SK-N-SH (cell line): ENCODE measurements at regions not wholly inside any gene's neighbourhood (a gene's known extent, or its start where the extent isn't known, plus 50 kb on each side); places are given as distances from the start of the nearest gene placed in this dataset.

Source experiments
- CTCF ChIA-PET: fragments of 300-600, 350-600 bp; formaldehyde crosslinking; extraction: SDS; loops from one replicate; lab custom pipeline; 2021; lab: Yijun Ruan, JAX
- POLR2A ChIA-PET: fragments of 350-600 bp; sonication (Branson Sonifier 250); formaldehyde crosslinking; extraction: SDS; loops from one replicate; lab custom pipeline; 2020; ENCODE audit warnings: antibody characterized with exemption, inconsistent platforms; lab: Yijun Ruan, JAX
- DNase-seq: peaks from one replicate; pipeline ENCODE4 v3.0.0; 2012
- H2AFZ ChIP-seq: fragments of 200-600 bp; sonication (generic); 2 replicates; pipeline ENCODE4 v1.8.1; 2016; ENCODE audit warnings: antibody characterized with exemption, mild to moderate bottlenecking, low read depth
- H3F3A ChIP-seq: fragments of 200-600 bp; sonication (generic); replicated peaks from 2 replicates; pipeline ENCODE3; 2016; ENCODE audit warnings: antibody characterized with exemption, mild to moderate bottlenecking; ENCODE audit not compliant: insufficient read depth
- H3K27ac ChIP-seq, 2 experiments: fragments of 200-500 bp in 1 of 2; fragments of 200-600 bp in 1 of 2; sonication (Bioruptor generic) in 1 of 2; sonication (generic), shearing (Covaris generic) in 1 of 2; 2 replicates each; pipeline versions ENCODE4 v1.5.1 to v1.6.1; 2014 to 2016; ENCODE audit warnings: low read depth in 2 of 2, inconsistent platforms in 1 of 2, low read length in 1 of 2, mild to moderate bottlenecking in 1 of 2, mixed read lengths in 1 of 2
- H3K27me3 ChIP-seq: fragments of 200-600 bp; sonication (generic), shearing (Covaris generic); 2 replicates; pipeline ENCODE4 v1.6.1; 2016; ENCODE audit warnings: mixed run types; ENCODE audit not compliant: insufficient read depth
- H3K36me3 ChIP-seq, 2 experiments: fragments of 200-500 bp in 1 of 2; fragments of 200-600 bp in 1 of 2; sonication (Bioruptor generic) in 1 of 2; sonication (generic) in 1 of 2; replicated peaks in 1 of 2; 2 replicates each; pipeline versions ENCODE3 to v1.5.1; 2014 to 2016; ENCODE audit warnings: low read length in 1 of 2, mild to moderate bottlenecking in 1 of 2; ENCODE audit not compliant: insufficient read depth in 2 of 2, control insufficient read depth in 1 of 2
- H3K4me1 ChIP-seq, 2 experiments: fragments of 200-500 bp in 1 of 2; fragments of 200-600 bp in 1 of 2; sonication (Bioruptor generic) in 1 of 2; sonication (generic), shearing (Covaris generic) in 1 of 2; 2 replicates each; pipeline versions ENCODE4 v1.5.1 to v1.6.1; 2014 to 2016; ENCODE audit warnings: low read depth in 1 of 2, low read length in 1 of 2, mixed run types in 1 of 2; ENCODE audit not compliant: insufficient read depth in 2 of 2, control insufficient read depth in 1 of 2
- H3K4me2 ChIP-seq: fragments of 200-600 bp; sonication (generic), shearing (Covaris generic); 2 replicates; pipeline ENCODE4 v1.6.1; 2017; ENCODE audit warnings: mixed run types
- H3K4me3 ChIP-seq, 2 experiments: fragments of 200-500 bp in 1 of 2; fragments of 200-600 bp in 1 of 2; sonication (Bioruptor generic) in 1 of 2; sonication (generic), shearing (Covaris generic) in 1 of 2; 2 replicates each; pipeline versions ENCODE4 v1.5.1 to v1.8.1; 2014 to 2016; ENCODE audit warnings: low read depth in 2 of 2, inconsistent platforms in 1 of 2, low read length in 1 of 2, mild to moderate bottlenecking in 1 of 2, mixed read lengths in 1 of 2, moderate library complexity in 1 of 2
- H3K79me2 ChIP-seq: fragments of 200-600 bp; sonication (generic); 2 replicates; pipeline ENCODE4 v1.8.1; 2017; ENCODE audit warnings: mild to moderate bottlenecking; ENCODE audit not compliant: insufficient read depth
- H3K9ac ChIP-seq: fragments of 200-600 bp; sonication (generic); 2 replicates; pipeline ENCODE4 v1.6.1; 2017; ENCODE audit warnings: mixed run types
- H3K9me2 ChIP-seq: fragments of 200-600 bp; sonication (generic); 2 replicates; pipeline ENCODE4 v1.6.1; 2017; ENCODE audit warnings: mixed run types
- H3K9me3 ChIP-seq: fragments of 200-600 bp; sonication (generic); 2 replicates; pipeline ENCODE4 v1.6.1; 2017; ENCODE audit warnings: mixed run types, mild to moderate bottlenecking, moderate library complexity
- H4K20me1 ChIP-seq: fragments of 200-600 bp; sonication (generic); 2 replicates; pipeline ENCODE4 v1.6.1; 2017; ENCODE audit warnings: mild to moderate bottlenecking, mixed run types; ENCODE audit not compliant: insufficient read depth
- CHD2 ChIP-seq: fragments of 150-350 bp; IDR thresholded peaks from 2 replicates; pipeline ENCODE4 v1.6.1; 2018; ENCODE audit warnings: low read length; ENCODE audit not compliant: partially characterized antibody
- FOSL2 ChIP-seq: IDR thresholded peaks from 2 replicates; pipeline ENCODE4 v1.4.0; 2012; ENCODE audit warnings: low read depth, mild to moderate bottlenecking, moderate library complexity, borderline replicate concordance
- FOXJ3 ChIP-seq: sonication (generic); formaldehyde crosslinking; IDR thresholded peaks from 2 replicates; pipeline ENCODE4 v1.5.1; 2020; ENCODE audit warnings: mild to moderate bottlenecking, missing genetic modification reagents
- GABPA ChIP-seq: IDR thresholded peaks from 2 replicates; pipeline ENCODE4 v1.4.0; 2012; ENCODE audit warnings: low read depth, mild to moderate bottlenecking
- MXI1 ChIP-seq: IDR thresholded peaks from 2 replicates; pipeline ENCODE4 v1.6.1; 2012; ENCODE audit warnings: mild to moderate bottlenecking, low read depth, low read length, improper control_type of control experiment
- POLR2AphosphoS5 ChIP-seq: IDR thresholded peaks from 2 replicates; pipeline ENCODE4 v1.6.1; 2012; ENCODE audit warnings: low read depth, low read length
- RAD21 ChIP-seq: IDR thresholded peaks from 2 replicates; pipeline ENCODE4 v1.6.1; 2012; ENCODE audit warnings: mild to moderate bottlenecking, low read length
- RCOR1 ChIP-seq: fragments of 150-350 bp; IDR thresholded peaks from 2 replicates; pipeline ENCODE4 v1.6.1; 2017; ENCODE audit warnings: antibody characterized with exemption, low read length
- RFX5 ChIP-seq: IDR thresholded peaks from 2 replicates; pipeline ENCODE4 v1.6.1; 2012; ENCODE audit warnings: mild to moderate bottlenecking, improper control_type of control experiment, low read length
- RXRA ChIP-seq: IDR thresholded peaks from 2 replicates; pipeline ENCODE4 v1.4.0; 2012; ENCODE audit warnings: low read depth, mild to moderate bottlenecking, borderline replicate concordance
- SIN3A ChIP-seq: IDR thresholded peaks from 2 replicates; pipeline ENCODE4 v1.6.1; 2012; ENCODE audit warnings: low read depth, mild to moderate bottlenecking, low read length, moderate library complexity, borderline replicate concordance
- TAF1 ChIP-seq: IDR thresholded peaks from 2 replicates; pipeline ENCODE4 v1.6.1; 2012; ENCODE audit warnings: low read depth, mild to moderate bottlenecking, low read length, moderate library complexity, borderline replicate concordance
- USF2 ChIP-seq: fragments of 150-350 bp; IDR thresholded peaks from 2 replicates; pipeline ENCODE4 v1.6.1; 2017; ENCODE audit warnings: antibody characterized with exemption, low read length, low read depth, borderline replicate concordance
- WGBS: methylation state at CpG from one replicate; pipeline ENCODE4 v1.1.6; 2017; ENCODE audit warnings: low lambda C conversion rate; 5-methylcytosine and 5-hydroxymethylcytosine counted together
- TF ChIP-seq, protein P1 (sequence below): IDR thresholded peaks from 2 replicates; pipeline ENCODE4 v1.4.0; 2012; ENCODE audit warnings: low read depth
- TF ChIP-seq, protein P2 (sequence below): IDR thresholded peaks from 2 replicates; pipeline ENCODE4 v1.6.1; 2012; ENCODE audit warnings: mild to moderate bottlenecking, low read depth, low read length, moderate library complexity
- TF ChIP-seq, protein P3 (sequence below): fragments of 200-600 bp; sonication (generic); IDR thresholded peaks from 2 replicates; pipeline ENCODE4 v1.6.1; 2017; ENCODE audit warnings: antibody characterized with exemption, mild to moderate bottlenecking, moderate library complexity

- H3K27me3 ChIP-seq, result no peaks in the 10 kb centered on the region
- H3F3A ChIP-seq, result no peaks in the 10 kb centered on the region
- no peaks in the 10 kb centered on the region for H3K4me1 ChIP-seq
- no peak overlapping the region for H3K9ac ChIP-seq
- no peaks in the 10 kb centered on the region for H3K9me2 ChIP-seq
- H3K27ac ChIP-seq, result no peak overlapping the region
- ChIA-PET POLR2A (no interaction called here), CTCF (no interaction called here)
- 7% methylated on average over 2 of the region's 2 CpGs for WGBS
- H3K79me2 ChIP-seq, result no peaks in the 10 kb centered on the region
- no peak for DNase-seq
- H3K4me2 ChIP-seq, result no peak overlapping the region
- no peaks in the 10 kb centered on the region for H3K9me3 ChIP-seq
- no peaks in the 10 kb centered on the region for H4K20me1 ChIP-seq
- no peaks in the 10 kb centered on the region for H3K36me3 ChIP-seq
- TF ChIP-seq, protein P1, sequence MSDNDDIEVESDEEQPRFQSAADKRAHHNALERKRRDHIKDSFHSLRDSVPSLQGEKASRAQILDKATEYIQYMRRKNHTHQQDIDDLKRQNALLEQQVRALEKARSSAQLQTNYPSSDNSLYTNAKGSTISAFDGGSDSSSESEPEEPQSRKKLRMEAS, result no peak
- no peak for TF ChIP-seq RAD21
- TF ChIP-seq POLR2AphosphoS5, result no peak
- no peak for TF ChIP-seq RXRA
- TF ChIP-seq FOXJ3 (CRISPR knock-in tag), result no peak
- TF ChIP-seq GABPA, result no peak
- no peak for TF ChIP-seq RCOR1
- TF ChIP-seq MXI1, result no peak
- TF ChIP-seq, all 33 proteins: peak for 0
- no peak overlapping the region for H2AFZ ChIP-seq
- H3K4me3 ChIP-seq, result no peak overlapping the region
Measured at GRCh38 chr5:17992291-17992690, 358.0 kb downstream of the TAF11L14 start.

DNA sequence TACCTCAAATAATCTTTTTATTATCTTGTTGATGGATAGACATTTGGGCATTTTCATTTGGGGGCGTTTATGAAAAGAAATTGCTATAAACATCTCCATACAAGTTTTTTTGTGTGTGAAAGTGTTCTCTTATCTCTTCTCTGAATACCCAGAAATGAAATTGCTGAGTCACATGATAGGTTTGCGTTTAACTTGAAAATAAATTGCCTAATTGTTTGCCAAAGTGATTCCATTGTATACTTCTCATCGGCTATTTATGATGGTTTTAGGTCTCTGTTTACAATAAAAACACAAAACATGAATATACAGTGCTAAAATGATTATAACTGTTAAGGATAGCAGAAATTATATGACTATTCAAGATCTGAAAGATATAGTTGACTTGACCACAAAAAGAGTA is 361.7 kb downstream of the TAF11L14 start:
- Histone ChIP-seq H3K36me3 (no peaks in the 10 kb centered on the region), H3K27me3 (no peaks in the 10 kb centered on the region)
- CTCF ChIA-PET, result no interaction called here
- TF ChIP-seq RFX5 (no peak), RAD21 (no peak), USF2 (no peak), FOXJ3 (CRISPR knock-in tag) (no peak), SIN3A (no peak), FOSL2 (no peak), TAF1 (no peak), CHD2 (no peak), MXI1 (no peak)
- TF ChIP-seq, protein P2, sequence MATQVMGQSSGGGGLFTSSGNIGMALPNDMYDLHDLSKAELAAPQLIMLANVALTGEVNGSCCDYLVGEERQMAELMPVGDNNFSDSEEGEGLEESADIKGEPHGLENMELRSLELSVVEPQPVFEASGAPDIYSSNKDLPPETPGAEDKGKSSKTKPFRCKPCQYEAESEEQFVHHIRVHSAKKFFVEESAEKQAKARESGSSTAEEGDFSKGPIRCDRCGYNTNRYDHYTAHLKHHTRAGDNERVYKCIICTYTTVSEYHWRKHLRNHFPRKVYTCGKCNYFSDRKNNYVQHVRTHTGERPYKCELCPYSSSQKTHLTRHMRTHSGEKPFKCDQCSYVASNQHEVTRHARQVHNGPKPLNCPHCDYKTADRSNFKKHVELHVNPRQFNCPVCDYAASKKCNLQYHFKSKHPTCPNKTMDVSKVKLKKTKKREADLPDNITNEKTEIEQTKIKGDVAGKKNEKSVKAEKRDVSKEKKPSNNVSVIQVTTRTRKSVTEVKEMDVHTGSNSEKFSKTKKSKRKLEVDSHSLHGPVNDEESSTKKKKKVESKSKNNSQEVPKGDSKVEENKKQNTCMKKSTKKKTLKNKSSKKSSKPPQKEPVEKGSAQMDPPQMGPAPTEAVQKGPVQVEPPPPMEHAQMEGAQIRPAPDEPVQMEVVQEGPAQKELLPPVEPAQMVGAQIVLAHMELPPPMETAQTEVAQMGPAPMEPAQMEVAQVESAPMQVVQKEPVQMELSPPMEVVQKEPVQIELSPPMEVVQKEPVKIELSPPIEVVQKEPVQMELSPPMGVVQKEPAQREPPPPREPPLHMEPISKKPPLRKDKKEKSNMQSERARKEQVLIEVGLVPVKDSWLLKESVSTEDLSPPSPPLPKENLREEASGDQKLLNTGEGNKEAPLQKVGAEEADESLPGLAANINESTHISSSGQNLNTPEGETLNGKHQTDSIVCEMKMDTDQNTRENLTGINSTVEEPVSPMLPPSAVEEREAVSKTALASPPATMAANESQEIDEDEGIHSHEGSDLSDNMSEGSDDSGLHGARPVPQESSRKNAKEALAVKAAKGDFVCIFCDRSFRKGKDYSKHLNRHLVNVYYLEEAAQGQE, result no peak
- TF ChIP-seq, protein P1, result no peak
- TF ChIP-seq, protein P3, sequence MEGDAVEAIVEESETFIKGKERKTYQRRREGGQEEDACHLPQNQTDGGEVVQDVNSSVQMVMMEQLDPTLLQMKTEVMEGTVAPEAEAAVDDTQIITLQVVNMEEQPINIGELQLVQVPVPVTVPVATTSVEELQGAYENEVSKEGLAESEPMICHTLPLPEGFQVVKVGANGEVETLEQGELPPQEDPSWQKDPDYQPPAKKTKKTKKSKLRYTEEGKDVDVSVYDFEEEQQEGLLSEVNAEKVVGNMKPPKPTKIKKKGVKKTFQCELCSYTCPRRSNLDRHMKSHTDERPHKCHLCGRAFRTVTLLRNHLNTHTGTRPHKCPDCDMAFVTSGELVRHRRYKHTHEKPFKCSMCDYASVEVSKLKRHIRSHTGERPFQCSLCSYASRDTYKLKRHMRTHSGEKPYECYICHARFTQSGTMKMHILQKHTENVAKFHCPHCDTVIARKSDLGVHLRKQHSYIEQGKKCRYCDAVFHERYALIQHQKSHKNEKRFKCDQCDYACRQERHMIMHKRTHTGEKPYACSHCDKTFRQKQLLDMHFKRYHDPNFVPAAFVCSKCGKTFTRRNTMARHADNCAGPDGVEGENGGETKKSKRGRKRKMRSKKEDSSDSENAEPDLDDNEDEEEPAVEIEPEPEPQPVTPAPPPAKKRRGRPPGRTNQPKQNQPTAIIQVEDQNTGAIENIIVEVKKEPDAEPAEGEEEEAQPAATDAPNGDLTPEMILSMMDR, result no peak
- TF ChIP-seq, all 33 proteins: peak for 0
- Histone ChIP-seq H3K27ac (no peak overlapping the region), H2AFZ (no peak overlapping the region), H3F3A (no peaks in the 10 kb centered on the region), H4K20me1 (no peaks in the 10 kb centered on the region), H3K4me1 (no peaks in the 10 kb centered on the region), H3K79me2 (no peaks in the 10 kb centered on the region), H3K9ac (no peak overlapping the region), H3K9me2 (no peaks in the 10 kb centered on the region), H3K4me2 (no peak overlapping the region), H3K9me3 (no peaks in the 10 kb centered on the region), H3K4me3 (no peak overlapping the region)
- POLR2A ChIA-PET, result no interaction called here
- WGBS, result 4% methylated on average over 3 of the region's 3 CpGs
- DNase-seq, result no peak
